ENCODE measurements at regions not wholly inside any gene's neighbourhood (a gene's known extent, or its start where the extent isn't known, plus 50 kb on each side); places are given as distances from the start of the nearest gene placed in this dataset.
A peak's percentile ranks its signal among the peaks of the same experiment; 100 is the strongest.
"Not testable (repeated sequence)": the region's sequence is repeated elsewhere in the genome, so short reads cannot be mapped to it uniquely, and the experiment has no call there.

- H3K36me3 Mint-ChIP-seq (ENCODE audit: low read depth); H3K4me3 Mint-ChIP-seq; H3K27me3 Mint-ChIP-seq (ENCODE audit: low read depth, poor library complexity); H3K27ac Mint-ChIP-seq; DNase-seq; H3K4me1 Mint-ChIP-seq: not testable (repeated sequence)
- H3K9me3 Mint-ChIP-seq, result peaks cover 50% of the 10 kb centered on the region
These were observed 150.9 kb upstream of the TEX13D start for GRCh38 chrX:124181515-124181914.

GRCh38 chrX:124190440-124190839, 142.0 kb upstream of the TEX13D start:
- H3K4me3 Mint-ChIP-seq, result no peak overlapping the region
- no peaks in the 10 kb centered on the region for H3K4me1 Mint-ChIP-seq
- no peak for TF ChIP-seq CTCF (IDR thresholded peaks at IDR 0.05)
- peaks cover 2% of the 10 kb centered on the region for H3K27me3 Mint-ChIP-seq (ENCODE audit: low read depth, poor library complexity)
- peaks cover 21% of the 10 kb centered on the region for H3K9me3 Mint-ChIP-seq
- no peaks in the 10 kb centered on the region for H3K36me3 Mint-ChIP-seq (ENCODE audit: low read depth)
- H3K27ac Mint-ChIP-seq, result no peak overlapping the region
- DNase-seq, result no peak

GRCh38 chrX:124194199-124194598, 138.3 kb upstream of the TEX13D start:
- TF ChIP-seq CTCF (IDR thresholded peaks at IDR 0.05), result no peak
- no peak overlapping the region for H3K4me3 Mint-ChIP-seq
- DNase-seq, result no peak
- H3K4me1 Mint-ChIP-seq, result no peaks in the 10 kb centered on the region
- peaks cover 12% of the 10 kb centered on the region for H3K9me3 Mint-ChIP-seq
- no peaks in the 10 kb centered on the region for H3K36me3 Mint-ChIP-seq (ENCODE audit: low read depth)
- peaks cover 4% of the 10 kb centered on the region for H3K27me3 Mint-ChIP-seq (ENCODE audit: low read depth, poor library complexity)
- no peak overlapping the region for H3K27ac Mint-ChIP-seq

- Mint-ChIP-seq H3K36me3 (ENCODE audit: low read depth) (no peaks in the 10 kb centered on the region), H3K27ac (peak overlapping the region; percentile 38), H3K27me3 (ENCODE audit: low read depth, poor library complexity) (peaks cover 4% of the 10 kb centered on the region), H3K9me3 (peaks cover 15% of the 10 kb centered on the region), H3K4me3 (no peak overlapping the region), H3K4me1 (no peaks in the 10 kb centered on the region)
- TF ChIP-seq CTCF (IDR thresholded peaks at IDR 0.05), result no peak
- no peak for DNase-seq
These were observed 137.6 kb upstream of the TEX13D start for GRCh38 chrX:124194901-124195300.

GRCh38 chrX:124203311-124203710, 129.1 kb upstream of the TEX13D start:
- Mint-ChIP-seq H3K4me1 (no peaks in the 10 kb centered on the region), H3K27me3 (ENCODE audit: low read depth, poor library complexity) (peaks cover 4% of the 10 kb centered on the region), H3K4me3 (no peak overlapping the region), H3K9me3 (peaks cover 31% of the 10 kb centered on the region), H3K27ac (no peak overlapping the region), H3K36me3 (ENCODE audit: low read depth) (peaks cover 5% of the 10 kb centered on the region)
- no peak for DNase-seq
- TF ChIP-seq CTCF (IDR thresholded peaks at IDR 0.05), result no peak

- no peak for DNase-seq
- Mint-ChIP-seq H3K36me3 (ENCODE audit: low read depth) (no peaks in the 10 kb centered on the region), H3K27me3 (ENCODE audit: low read depth, poor library complexity) (no peaks in the 10 kb centered on the region), H3K4me1 (peaks cover 4% of the 10 kb centered on the region), H3K27ac (no peak overlapping the region), H3K9me3 (peaks cover 8% of the 10 kb centered on the region), H3K4me3 (no peak overlapping the region)
- no peak for TF ChIP-seq CTCF (IDR thresholded peaks at IDR 0.05)
These were observed 123.8 kb upstream of the TEX13D start for GRCh38 chrX:124208660-124209059.

Measured in nephron progenitor cell (in vitro differentiated cells).